Left colon (tissue), 2 donors: ENCODE measurements at regions not wholly inside any gene's neighbourhood (a gene's known extent, or its start where the extent isn't known, plus 50 kb on each side); places are given as distances from the start of the nearest gene placed in this dataset.
A peak's percentile ranks its signal among the peaks of the same experiment; 100 is the strongest.

Experiments used
- ATAC-seq: fragments of 200-7000 bp; cut with Tn5 transposase; one replicate; pipeline ENCODE4 v1.9.1; 2020; ENCODE audit warnings: mild to moderate bottlenecking, moderate library complexity
- DNase-seq, 2 donors: peaks; one replicate each; pipeline ENCODE4 v3.0.0-alpha.2; 2020
- intact Hi-C, 2 donors: fragments of 100-400 bp; cut with DNase I in 1 of 2; cut with micrococcal nuclease in 1 of 2; formaldehyde crosslinking; loops; one replicate each; pipeline versions ENCODE4 v1.11.2 to v1.14.0; 2022; cut with DNase I, micrococcal nuclease
- donor health status: DM: no; HTN: no; CAD: no.
- donor health status: DM: yes; HTN: yes; CAD: no.

GRCh38 chr3:14283813-14284438 lies 105.3 kb downstream of the LSM3 start:
- no peak for ATAC-seq
- intact Hi-C loops, result no loop called here
- DNase-seq, result no peak

- DNase-seq (no peak), ATAC-seq (no peak)
- intact Hi-C loops, result no loop called here
Observed at GRCh38 chr3:14284694-14285547, 106.3 kb downstream of the LSM3 start.

GRCh38 chr3:14285548-14285925 lies 106.9 kb downstream of the LSM3 start:
- DNase-seq (no peak), ATAC-seq (no peak)
- intact Hi-C loops, result no loop called here

GRCh38 chr3:14286887-14287500 lies 108.4 kb downstream of the LSM3 start:
- ATAC-seq (no peak), DNase-seq (no peak)
- intact Hi-C loops, result no loop called here

GRCh38 chr3:14288177-14288788 lies 109.7 kb downstream of the LSM3 start:
- DNase-seq (no peak), ATAC-seq (no peak)
- intact Hi-C loops, result no loop called here

- ATAC-seq, result no peak
- no peak for DNase-seq
- intact Hi-C loops, result no loop called here
Observed at GRCh38 chr3:14288833-14289451, 110.3 kb downstream of the LSM3 start.

GRCh38 chr3:14289590-14290461 lies 111.2 kb downstream of the LSM3 start:
- peak in 1 of 2 donors; percentile 43 for DNase-seq
- intact Hi-C loops, result no loop called here
- peak; percentile 72 for ATAC-seq

- intact Hi-C loops, result no loop called here
- ATAC-seq, result peak; percentile 77
- peak; percentile 31 to 47 for DNase-seq
Observed at GRCh38 chr3:14290631-14291385, 111.6 kb upstream of the SLC6A6 start.

GRCh38 chr3:14295037-14295436 lies 107.4 kb upstream of the SLC6A6 start:
- DNase-seq, result no peak
- intact Hi-C loops, result no loop called here
- ATAC-seq, result no peak

GRCh38 chr3:14295801-14296200 lies 106.6 kb upstream of the SLC6A6 start:
- ATAC-seq (peak; percentile 87), DNase-seq (no peak)
- intact Hi-C loops, result no loop called here

- no peak for DNase-seq
- intact Hi-C loops, result no loop called here
- ATAC-seq, result no peak
Observed at GRCh38 chr3:14297305-14297704, 105.1 kb upstream of the SLC6A6 start.

- DNase-seq (peak in 1 of 2 donors; percentile 44), ATAC-seq (no peak)
- intact Hi-C loops, result no loop called here
Observed at GRCh38 chr3:14297784-14298236, 104.6 kb upstream of the SLC6A6 start.

- intact Hi-C loops, result no loop called here
- no peak for ATAC-seq
- DNase-seq, result no peak
Observed at GRCh38 chr3:14298442-14298841, 104.0 kb upstream of the SLC6A6 start.

- intact Hi-C loops, result no loop called here
- ATAC-seq (no peak), DNase-seq (no peak)
Observed at GRCh38 chr3:14298991-14299555, 103.3 kb upstream of the SLC6A6 start.

GRCh38 chr3:14299767-14300166 lies 102.6 kb upstream of the SLC6A6 start:
- no peak for ATAC-seq
- intact Hi-C loops, result no loop called here
- DNase-seq, result no peak

- intact Hi-C loops, result no loop called here
- ATAC-seq (no peak), DNase-seq (no peak)
Observed at GRCh38 chr3:14300721-14301399, 101.5 kb upstream of the SLC6A6 start.

- no peak for ATAC-seq
- intact Hi-C loops, result no loop called here
- peak in 1 of 2 donors; percentile 45 for DNase-seq
Observed at GRCh38 chr3:14301558-14301957, 100.8 kb upstream of the SLC6A6 start.
